ENCODE measurements at regions not wholly inside any gene's neighbourhood (a gene's known extent, or its start where the extent isn't known, plus 50 kb on each side); places are given as distances from the start of the nearest gene placed in this dataset.
"Not testable (repeated sequence)": the region's sequence is repeated elsewhere in the genome, so short reads cannot be mapped to it uniquely, and the experiment has no call there.

DNA sequence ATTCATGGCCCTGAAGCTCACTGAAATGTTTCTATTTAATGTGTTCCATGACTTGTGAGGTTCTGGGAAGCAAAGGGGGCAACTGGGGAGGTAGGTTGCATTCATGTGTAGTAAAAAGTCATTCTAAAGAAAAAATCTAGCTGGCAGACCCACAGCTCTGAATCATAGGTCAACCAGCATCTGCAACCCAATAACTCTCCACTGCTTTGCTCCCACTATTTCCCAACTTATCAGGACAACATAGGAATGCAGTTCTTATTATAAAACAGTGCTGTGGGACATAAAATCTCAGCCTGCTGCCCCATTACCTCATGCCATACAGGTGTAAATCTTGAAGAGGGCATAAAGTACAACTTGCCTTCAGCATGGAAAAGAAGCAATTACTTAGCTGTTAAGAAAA lies 576.1 kb upstream of the PTBP2 start:
- no peak overlapping the region for H3K27ac ChIP-seq (replicated peaks)
- DNase-seq (ENCODE audit: low read depth in 1 of 2, low spot score in 1 of 2), result no peak
- no peak overlapping the region for H3K4me3 ChIP-seq (replicated peaks; ENCODE audit: insufficient read depth, low read length)
- TF ChIP-seq, protein P1, sequence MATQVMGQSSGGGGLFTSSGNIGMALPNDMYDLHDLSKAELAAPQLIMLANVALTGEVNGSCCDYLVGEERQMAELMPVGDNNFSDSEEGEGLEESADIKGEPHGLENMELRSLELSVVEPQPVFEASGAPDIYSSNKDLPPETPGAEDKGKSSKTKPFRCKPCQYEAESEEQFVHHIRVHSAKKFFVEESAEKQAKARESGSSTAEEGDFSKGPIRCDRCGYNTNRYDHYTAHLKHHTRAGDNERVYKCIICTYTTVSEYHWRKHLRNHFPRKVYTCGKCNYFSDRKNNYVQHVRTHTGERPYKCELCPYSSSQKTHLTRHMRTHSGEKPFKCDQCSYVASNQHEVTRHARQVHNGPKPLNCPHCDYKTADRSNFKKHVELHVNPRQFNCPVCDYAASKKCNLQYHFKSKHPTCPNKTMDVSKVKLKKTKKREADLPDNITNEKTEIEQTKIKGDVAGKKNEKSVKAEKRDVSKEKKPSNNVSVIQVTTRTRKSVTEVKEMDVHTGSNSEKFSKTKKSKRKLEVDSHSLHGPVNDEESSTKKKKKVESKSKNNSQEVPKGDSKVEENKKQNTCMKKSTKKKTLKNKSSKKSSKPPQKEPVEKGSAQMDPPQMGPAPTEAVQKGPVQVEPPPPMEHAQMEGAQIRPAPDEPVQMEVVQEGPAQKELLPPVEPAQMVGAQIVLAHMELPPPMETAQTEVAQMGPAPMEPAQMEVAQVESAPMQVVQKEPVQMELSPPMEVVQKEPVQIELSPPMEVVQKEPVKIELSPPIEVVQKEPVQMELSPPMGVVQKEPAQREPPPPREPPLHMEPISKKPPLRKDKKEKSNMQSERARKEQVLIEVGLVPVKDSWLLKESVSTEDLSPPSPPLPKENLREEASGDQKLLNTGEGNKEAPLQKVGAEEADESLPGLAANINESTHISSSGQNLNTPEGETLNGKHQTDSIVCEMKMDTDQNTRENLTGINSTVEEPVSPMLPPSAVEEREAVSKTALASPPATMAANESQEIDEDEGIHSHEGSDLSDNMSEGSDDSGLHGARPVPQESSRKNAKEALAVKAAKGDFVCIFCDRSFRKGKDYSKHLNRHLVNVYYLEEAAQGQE (IDR thresholded peaks at IDR 0.05; ENCODE audit: insufficient replicate concordance, low read depth), result no peak
- TF ChIP-seq POLR2AphosphoS5 (IDR thresholded peaks at IDR 0.05; ENCODE audit: low read depth), result no peak
- no peak for TF ChIP-seq GABPA (IDR thresholded peaks at IDR 0.05; ENCODE audit: low read depth)
- TF ChIP-seq, protein P2, sequence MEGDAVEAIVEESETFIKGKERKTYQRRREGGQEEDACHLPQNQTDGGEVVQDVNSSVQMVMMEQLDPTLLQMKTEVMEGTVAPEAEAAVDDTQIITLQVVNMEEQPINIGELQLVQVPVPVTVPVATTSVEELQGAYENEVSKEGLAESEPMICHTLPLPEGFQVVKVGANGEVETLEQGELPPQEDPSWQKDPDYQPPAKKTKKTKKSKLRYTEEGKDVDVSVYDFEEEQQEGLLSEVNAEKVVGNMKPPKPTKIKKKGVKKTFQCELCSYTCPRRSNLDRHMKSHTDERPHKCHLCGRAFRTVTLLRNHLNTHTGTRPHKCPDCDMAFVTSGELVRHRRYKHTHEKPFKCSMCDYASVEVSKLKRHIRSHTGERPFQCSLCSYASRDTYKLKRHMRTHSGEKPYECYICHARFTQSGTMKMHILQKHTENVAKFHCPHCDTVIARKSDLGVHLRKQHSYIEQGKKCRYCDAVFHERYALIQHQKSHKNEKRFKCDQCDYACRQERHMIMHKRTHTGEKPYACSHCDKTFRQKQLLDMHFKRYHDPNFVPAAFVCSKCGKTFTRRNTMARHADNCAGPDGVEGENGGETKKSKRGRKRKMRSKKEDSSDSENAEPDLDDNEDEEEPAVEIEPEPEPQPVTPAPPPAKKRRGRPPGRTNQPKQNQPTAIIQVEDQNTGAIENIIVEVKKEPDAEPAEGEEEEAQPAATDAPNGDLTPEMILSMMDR (IDR thresholded peaks at IDR 0.05; ENCODE audit: insufficient read depth, low read length), result no peak
- no peak for TF ChIP-seq SPI1 (IDR thresholded peaks at IDR 0.05; ENCODE audit: borderline replicate concordance, low read depth)
- no peaks in the 10 kb centered on the region for H3K27me3 ChIP-seq (ENCODE audit: insufficient read depth, poor library complexity, severe bottlenecking)

DNA sequence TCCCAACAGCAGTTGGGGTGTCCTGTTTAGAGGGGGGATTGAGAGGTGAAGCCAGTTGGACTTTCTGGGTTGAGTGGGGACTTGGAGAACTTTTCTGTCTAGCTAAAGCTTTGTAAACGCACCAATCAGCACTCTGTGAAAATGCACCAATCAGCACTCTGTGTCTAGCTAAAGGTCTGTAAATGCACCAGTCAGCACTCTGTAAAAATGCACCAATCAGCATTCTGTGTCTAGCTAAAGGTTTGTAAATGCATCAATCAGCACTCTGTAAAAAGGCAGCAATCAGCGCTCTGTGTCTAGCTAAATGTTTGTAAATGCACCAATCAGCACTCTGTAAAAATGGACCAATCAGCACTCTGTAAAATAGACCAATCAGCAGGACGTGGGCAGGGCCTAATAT lies 568.6 kb upstream of the PTBP2 start:
- DNase-seq (ENCODE audit: low read depth in 1 of 2, low spot score in 1 of 2); H3K4me3 ChIP-seq (replicated peaks; ENCODE audit: insufficient read depth, low read length); H3K27me3 ChIP-seq (ENCODE audit: insufficient read depth, poor library complexity, severe bottlenecking); H3K27ac ChIP-seq (replicated peaks): not testable (repeated sequence)

DNA sequence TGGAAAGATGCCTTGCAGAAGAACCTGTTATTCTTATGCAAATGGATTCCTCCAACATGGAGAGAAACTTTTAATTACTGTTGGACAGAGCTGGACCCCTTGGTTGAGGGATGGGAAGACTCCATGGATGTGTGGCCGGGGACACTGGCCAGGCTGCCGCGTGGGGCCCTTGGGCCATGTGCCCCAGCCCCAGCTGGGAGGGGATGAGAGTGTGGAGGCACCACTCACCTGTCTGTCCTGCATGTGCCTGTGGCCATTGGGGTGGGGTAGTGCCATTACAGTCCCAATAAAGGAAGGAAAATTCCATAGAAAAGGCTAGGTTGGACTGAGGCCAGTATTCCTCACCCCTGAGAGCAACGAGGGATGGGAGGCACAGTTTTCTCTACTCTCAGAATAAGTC lies 564.5 kb upstream of the PTBP2 start:
- Histone ChIP-seq H3K27me3 (ENCODE audit: insufficient read depth, poor library complexity, severe bottlenecking) (no peaks in the 10 kb centered on the region), H3K4me3 (replicated peaks; ENCODE audit: insufficient read depth, low read length) (no peak overlapping the region), H3K27ac (replicated peaks) (no peak overlapping the region)
- TF ChIP-seq, protein P1 (IDR thresholded peaks at IDR 0.05; ENCODE audit: insufficient replicate concordance, low read depth), result no peak
- TF ChIP-seq, protein P2 (IDR thresholded peaks at IDR 0.05; ENCODE audit: insufficient read depth, low read length), result no peak
- no peak for TF ChIP-seq GABPA (IDR thresholded peaks at IDR 0.05; ENCODE audit: low read depth)
- no peak for TF ChIP-seq POLR2AphosphoS5 (IDR thresholded peaks at IDR 0.05; ENCODE audit: low read depth)
- no peak for TF ChIP-seq SPI1 (IDR thresholded peaks at IDR 0.05; ENCODE audit: borderline replicate concordance, low read depth)
- no peak for DNase-seq (ENCODE audit: low read depth in 1 of 2, low spot score in 1 of 2)

DNA sequence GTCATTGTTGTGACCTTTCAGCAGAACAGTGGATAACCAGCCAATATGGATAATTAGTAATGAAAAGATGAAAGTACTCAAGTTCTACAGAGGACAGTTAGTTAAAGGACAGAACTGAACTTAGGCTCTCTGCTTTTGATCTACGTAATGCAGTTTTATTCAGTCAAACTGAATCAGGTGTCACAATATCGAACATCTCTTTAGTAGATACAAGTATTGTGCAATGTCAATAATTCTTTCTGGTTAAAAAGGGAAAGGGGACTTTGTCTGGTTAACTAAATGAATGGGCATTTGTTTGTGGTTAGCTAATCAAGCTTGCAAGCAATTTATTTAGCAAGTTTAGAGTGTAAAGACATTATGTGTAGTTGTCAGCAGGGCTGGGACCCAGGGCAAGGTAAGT lies 562.2 kb upstream of the PTBP2 start:
- no peaks in the 10 kb centered on the region for H3K27me3 ChIP-seq (ENCODE audit: insufficient read depth, poor library complexity, severe bottlenecking)
- TF ChIP-seq, protein P1 (IDR thresholded peaks at IDR 0.05; ENCODE audit: insufficient replicate concordance, low read depth), result no peak
- TF ChIP-seq SPI1 (IDR thresholded peaks at IDR 0.05; ENCODE audit: borderline replicate concordance, low read depth) (no peak), GABPA (IDR thresholded peaks at IDR 0.05; ENCODE audit: low read depth) (no peak), POLR2AphosphoS5 (IDR thresholded peaks at IDR 0.05; ENCODE audit: low read depth) (no peak)
- TF ChIP-seq, protein P2 (IDR thresholded peaks at IDR 0.05; ENCODE audit: insufficient read depth, low read length), result no peak
- no peak overlapping the region for H3K27ac ChIP-seq (replicated peaks)
- no peak for DNase-seq (ENCODE audit: low read depth in 1 of 2, low spot score in 1 of 2)
- no peak overlapping the region for H3K4me3 ChIP-seq (replicated peaks; ENCODE audit: insufficient read depth, low read length)
